ENCODE measurements at regions not wholly inside any gene's neighbourhood (a gene's known extent, or its start where the extent isn't known, plus 50 kb on each side); places are given as distances from the start of the nearest gene placed in this dataset.

DNA sequence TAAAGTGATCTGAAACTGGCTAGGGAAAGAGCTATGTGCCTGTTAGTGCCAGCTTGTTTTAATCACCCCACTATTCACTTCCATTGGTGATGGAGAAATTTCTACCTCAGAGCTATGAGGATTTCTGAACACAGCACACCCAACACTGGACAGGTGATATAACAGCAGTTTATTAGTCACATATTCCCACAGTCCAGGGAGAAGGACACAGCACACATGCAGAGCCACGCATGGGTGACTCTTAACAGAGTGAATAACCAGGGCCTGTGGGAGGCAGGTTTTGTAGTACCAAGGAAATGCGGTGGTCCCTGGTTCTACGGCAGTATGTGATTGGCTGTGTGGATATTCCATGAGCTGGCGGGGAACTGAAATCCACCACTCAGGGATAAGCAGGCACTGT lies 455.1 kb downstream of the BTG1 start:
- Mint-ChIP-seq H3K9me3 (no peaks in the 10 kb centered on the region), H3K4me1 (peaks cover 8% of the 10 kb centered on the region), H3K4me3 (no peak overlapping the region), H3K27ac (no peak overlapping the region), H3K36me3 (no peaks in the 10 kb centered on the region), H3K27me3 (no peaks in the 10 kb centered on the region)
- ATAC-seq (ENCODE audit: low read depth) (no peak), DNase-seq (ENCODE audit: low spot score in 2 of 2) (no peak)

DNA sequence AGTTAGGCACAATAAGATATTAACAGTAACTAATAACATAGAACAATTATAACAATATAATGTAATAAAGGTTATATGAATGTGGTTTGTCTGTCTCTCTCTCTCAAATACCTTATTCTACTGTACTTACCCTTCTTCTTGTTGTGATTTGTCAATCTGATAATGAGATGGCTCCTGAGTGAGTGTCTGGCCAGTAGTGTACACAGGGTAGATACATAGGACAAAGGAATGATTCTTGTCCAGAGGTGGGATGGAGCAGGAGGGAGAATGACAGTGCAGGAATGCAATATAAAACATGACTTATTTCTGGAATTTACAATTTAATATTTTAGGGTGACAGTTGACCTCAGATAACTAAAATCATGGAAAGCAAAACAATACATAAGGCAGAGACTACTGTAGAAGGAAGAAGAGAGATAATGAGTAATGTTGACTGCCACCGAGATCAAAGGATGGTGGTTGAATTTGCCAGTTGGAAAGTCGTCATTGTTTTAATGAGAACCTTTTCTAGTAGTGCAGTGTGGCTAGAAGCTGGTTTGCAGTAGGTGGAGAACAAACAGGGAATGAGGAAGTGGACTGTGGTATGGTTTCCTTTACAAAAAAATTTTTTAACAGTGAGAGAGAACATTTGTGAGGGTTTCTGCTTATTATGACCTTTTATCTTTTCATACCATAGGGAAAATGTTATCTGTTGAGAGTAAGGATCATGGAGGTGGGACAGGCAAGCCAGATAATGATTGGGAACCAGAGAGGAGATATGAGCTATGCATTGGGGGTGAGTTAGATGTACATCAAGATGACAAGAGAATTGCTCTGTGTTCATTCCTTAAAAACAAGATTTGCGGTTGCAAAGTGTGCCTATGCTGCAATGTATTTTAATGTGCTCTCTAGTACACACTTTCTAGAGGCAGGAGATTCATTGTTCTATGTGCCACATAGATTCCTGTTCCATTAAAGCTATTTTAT lies 458.3 kb downstream of the BTG1 start:
- Mint-ChIP-seq H3K4me1 (peaks cover 8% of the 10 kb centered on the region), H3K27me3 (no peaks in the 10 kb centered on the region), H3K4me3 (no peak overlapping the region), H3K36me3 (no peaks in the 10 kb centered on the region), H3K9me3 (no peaks in the 10 kb centered on the region), H3K27ac (no peak overlapping the region)
- peak; percentile 70 for ATAC-seq (ENCODE audit: low read depth)
- DNase-seq (ENCODE audit: low spot score in 2 of 2): no peak

DNA sequence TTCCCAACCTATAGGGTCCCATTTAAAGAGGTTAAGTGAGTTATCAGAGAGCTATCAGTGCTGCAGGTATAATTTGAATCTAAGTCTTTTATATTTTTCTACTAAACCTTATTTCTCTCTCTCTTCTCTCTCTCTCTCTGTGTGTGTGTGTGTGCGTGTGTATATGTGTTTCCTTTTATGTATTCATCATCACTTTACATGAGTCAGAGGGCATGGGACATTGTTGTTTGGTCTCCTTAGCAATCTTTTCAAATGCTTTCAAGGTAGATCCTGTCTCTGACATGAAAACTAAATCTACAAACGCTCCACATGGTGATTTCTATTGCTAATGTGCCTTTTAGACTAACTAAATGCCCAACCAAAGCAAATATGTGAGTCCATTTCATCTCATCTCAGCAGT lies 459.7 kb downstream of the BTG1 start:
- H3K4me1 Mint-ChIP-seq: peaks cover 8% of the 10 kb centered on the region
- H3K4me3 Mint-ChIP-seq: no peak overlapping the region
- no peak overlapping the region for H3K27ac Mint-ChIP-seq
- H3K9me3 Mint-ChIP-seq: no peaks in the 10 kb centered on the region
- DNase-seq (ENCODE audit: low spot score in 2 of 2) (no peak), ATAC-seq (ENCODE audit: low read depth) (no peak)
- H3K27me3 Mint-ChIP-seq: no peaks in the 10 kb centered on the region
- H3K36me3 Mint-ChIP-seq: no peaks in the 10 kb centered on the region

DNA sequence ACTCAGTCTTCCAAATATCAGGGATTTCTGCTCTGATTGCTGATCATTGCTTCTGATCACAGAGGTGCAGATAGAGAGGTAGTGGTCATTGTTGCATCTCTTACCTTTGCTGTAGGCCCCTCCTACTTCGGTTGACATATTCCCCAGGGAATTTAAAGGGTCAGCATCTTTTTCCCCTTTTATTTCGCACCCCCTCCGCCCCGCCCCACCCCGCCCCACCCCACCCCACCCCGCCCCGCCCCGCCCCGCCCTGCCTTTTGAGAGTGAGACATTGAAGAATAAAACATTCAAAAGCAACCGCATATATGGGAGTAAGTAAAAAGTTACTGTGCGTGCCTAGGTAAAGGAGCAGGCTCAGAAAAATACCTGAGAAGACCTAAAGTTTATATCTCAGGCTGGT lies 463.9 kb downstream of the BTG1 start:
- Mint-ChIP-seq H3K27ac (no peak overlapping the region), H3K27me3 (no peaks in the 10 kb centered on the region)

DNA sequence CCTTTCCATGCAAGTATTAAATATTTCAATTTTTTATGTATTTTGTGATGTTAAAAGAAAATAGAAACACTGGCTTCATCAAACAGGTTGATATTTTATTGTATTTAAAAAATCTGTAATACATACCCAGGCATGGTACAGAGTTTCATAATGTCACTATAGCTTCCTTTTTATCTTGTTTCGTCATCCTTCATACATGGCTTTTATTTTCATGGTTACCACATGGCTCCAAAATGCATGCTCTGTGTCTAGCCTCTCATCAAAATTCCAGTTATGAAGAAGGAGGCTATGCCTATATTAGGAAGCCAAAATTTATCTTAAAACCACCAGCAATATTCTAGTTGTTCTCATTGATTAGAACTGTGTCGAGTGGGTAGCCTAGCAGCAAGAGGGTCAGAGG lies 464.8 kb downstream of the BTG1 start:
- H3K4me3 Mint-ChIP-seq: no peak overlapping the region
- no peak overlapping the region for H3K27ac Mint-ChIP-seq
- H3K9me3 Mint-ChIP-seq: no peaks in the 10 kb centered on the region
- no peak for ATAC-seq (ENCODE audit: low read depth)
- no peaks in the 10 kb centered on the region for H3K36me3 Mint-ChIP-seq
- H3K4me1 Mint-ChIP-seq: no peaks in the 10 kb centered on the region
- no peaks in the 10 kb centered on the region for H3K27me3 Mint-ChIP-seq
- no peak for DNase-seq (ENCODE audit: low spot score in 2 of 2)

More for the DNA sequence above, 463.9 kb downstream of the BTG1 start:
- no peak for ATAC-seq (ENCODE audit: low read depth)
- no peaks in the 10 kb centered on the region for H3K9me3 Mint-ChIP-seq
- no peaks in the 10 kb centered on the region for H3K4me1 Mint-ChIP-seq
- H3K4me3 Mint-ChIP-seq: no peak overlapping the region
- DNase-seq (ENCODE audit: low spot score in 2 of 2): no peak
- H3K36me3 Mint-ChIP-seq: no peaks in the 10 kb centered on the region

DNA sequence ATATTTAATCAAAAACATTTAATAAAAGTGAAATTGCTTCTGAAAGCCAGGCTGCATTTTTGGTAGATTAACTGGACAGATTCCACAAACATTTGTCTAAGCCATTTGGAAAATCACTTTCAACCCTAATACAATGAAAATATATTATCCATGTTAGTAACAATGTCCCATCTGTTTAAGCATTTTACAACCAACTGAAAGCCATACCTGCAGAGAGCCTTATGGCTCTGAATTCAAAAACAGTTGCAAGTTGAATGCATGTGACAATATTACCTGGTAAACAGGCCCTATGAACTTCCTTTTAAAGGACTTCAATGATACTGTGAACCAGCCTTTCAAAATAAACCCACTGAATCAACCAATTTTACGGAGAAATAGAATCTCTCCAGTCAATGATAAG lies 468.1 kb downstream of the BTG1 start:
- no peak overlapping the region for H3K4me3 Mint-ChIP-seq
- no peaks in the 10 kb centered on the region for H3K36me3 Mint-ChIP-seq
- no peak overlapping the region for H3K27ac Mint-ChIP-seq
- no peaks in the 10 kb centered on the region for H3K9me3 Mint-ChIP-seq
- H3K27me3 Mint-ChIP-seq: peaks cover 3% of the 10 kb centered on the region
- peaks cover 2% of the 10 kb centered on the region for H3K4me1 Mint-ChIP-seq
- ATAC-seq (ENCODE audit: low read depth) (no peak), DNase-seq (ENCODE audit: low spot score in 2 of 2) (no peak)

DNA sequence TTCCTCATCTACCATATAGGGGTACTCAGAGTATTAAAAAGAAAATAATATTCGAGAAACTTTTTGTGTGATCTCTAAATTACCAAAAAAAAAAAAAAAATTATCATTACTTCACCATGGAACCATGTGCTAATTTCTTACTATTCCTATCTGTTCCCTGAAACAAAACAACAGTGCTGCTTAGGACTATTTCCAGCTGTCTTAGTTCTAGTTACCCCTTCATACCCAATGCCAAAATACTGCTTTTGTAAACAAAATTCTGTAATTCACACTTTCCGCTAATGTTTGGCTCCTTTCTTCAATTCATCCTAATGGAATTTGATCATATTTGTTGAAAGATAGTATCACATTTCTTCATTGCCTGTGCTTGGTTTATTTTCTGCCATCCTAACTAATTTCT lies 470.2 kb downstream of the BTG1 start:
- Mint-ChIP-seq H3K4me3 (no peak overlapping the region), H3K9me3 (no peaks in the 10 kb centered on the region), H3K27ac (no peak overlapping the region), H3K4me1 (peaks cover 2% of the 10 kb centered on the region), H3K36me3 (no peaks in the 10 kb centered on the region), H3K27me3 (peaks cover 4% of the 10 kb centered on the region)
- ATAC-seq (ENCODE audit: low read depth) (no peak), DNase-seq (ENCODE audit: low spot score in 2 of 2) (no peak)

DNA sequence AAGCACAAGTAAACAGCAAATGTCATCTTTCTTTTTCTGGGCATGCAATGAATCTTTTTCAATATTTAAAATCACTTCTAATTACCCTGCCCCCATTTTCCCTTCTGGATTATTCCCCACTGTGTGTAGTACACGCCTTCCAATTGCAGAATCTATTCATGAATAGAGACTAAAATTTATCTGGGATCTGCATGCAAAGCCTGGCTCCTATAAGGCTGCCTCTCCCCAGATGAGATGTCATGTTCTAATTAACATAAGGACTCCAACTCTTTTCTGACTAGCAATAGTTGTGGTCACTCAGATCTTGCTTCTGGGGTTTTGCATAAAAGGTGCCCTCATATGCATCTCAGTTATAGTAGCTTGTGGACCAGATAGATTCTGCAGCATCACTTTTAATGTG lies 473.5 kb downstream of the BTG1 start:
- no peak for ATAC-seq (ENCODE audit: low read depth)
- Mint-ChIP-seq H3K4me1 (peaks cover 2% of the 10 kb centered on the region), H3K27ac (no peak overlapping the region), H3K36me3 (no peaks in the 10 kb centered on the region), H3K9me3 (peaks cover 2% of the 10 kb centered on the region), H3K27me3 (peaks cover 4% of the 10 kb centered on the region), H3K4me3 (no peak overlapping the region)
- no peak for DNase-seq (ENCODE audit: low spot score in 2 of 2)

DNA sequence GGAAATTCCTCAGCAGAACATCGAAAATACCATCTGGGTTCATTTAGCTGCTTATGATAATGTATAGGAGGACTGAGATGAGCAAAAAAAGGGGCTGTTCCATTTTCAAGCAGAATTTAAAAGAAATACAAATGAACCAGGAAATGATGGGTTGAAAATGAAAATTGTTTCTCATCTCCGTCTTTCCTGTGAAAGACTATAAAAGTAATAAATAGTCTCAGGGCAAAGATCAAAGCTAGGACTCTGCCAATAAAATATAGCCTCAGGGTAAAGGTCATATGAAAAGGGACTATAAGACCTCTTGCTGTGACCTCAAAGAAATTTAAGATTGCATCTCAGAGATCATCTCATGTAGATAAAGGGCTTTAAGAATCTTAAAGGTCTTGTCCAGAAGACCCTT lies 478.0 kb downstream of the BTG1 start:
- no peak for ATAC-seq (ENCODE audit: low read depth)
- no peaks in the 10 kb centered on the region for H3K36me3 Mint-ChIP-seq
- no peak overlapping the region for H3K4me3 Mint-ChIP-seq
- no peaks in the 10 kb centered on the region for H3K4me1 Mint-ChIP-seq
- H3K9me3 Mint-ChIP-seq: peaks cover 2% of the 10 kb centered on the region
- no peak for DNase-seq (ENCODE audit: low spot score in 2 of 2)
- no peak overlapping the region for H3K27ac Mint-ChIP-seq
- H3K27me3 Mint-ChIP-seq: peaks cover 2% of the 10 kb centered on the region

DNA sequence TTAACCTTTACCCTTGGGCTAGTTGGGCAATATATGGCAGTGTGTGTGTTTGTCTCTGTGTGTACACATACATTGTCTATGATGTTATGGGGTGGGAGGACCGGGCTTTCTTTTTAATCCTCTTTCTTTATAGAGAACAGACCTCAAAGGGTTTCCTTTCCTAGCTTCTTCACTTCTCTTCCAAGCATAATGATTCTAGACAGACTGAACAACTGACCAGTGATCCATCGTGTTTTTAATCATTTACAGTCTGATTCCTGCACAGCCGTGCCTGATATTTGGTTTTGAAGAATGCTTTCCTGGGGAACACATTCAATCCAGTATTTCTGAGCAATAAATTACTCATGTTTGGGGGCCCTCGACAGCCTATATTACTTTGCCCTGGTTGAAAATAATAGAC lies 481.1 kb upstream of the DCN start:
- DNase-seq (ENCODE audit: low spot score in 2 of 2) (no peak), ATAC-seq (ENCODE audit: low read depth) (no peak)
- Mint-ChIP-seq H3K36me3 (no peaks in the 10 kb centered on the region), H3K4me1 (no peaks in the 10 kb centered on the region), H3K27ac (no peak overlapping the region), H3K4me3 (no peak overlapping the region), H3K9me3 (peaks cover 1% of the 10 kb centered on the region), H3K27me3 (no peaks in the 10 kb centered on the region)

DNA sequence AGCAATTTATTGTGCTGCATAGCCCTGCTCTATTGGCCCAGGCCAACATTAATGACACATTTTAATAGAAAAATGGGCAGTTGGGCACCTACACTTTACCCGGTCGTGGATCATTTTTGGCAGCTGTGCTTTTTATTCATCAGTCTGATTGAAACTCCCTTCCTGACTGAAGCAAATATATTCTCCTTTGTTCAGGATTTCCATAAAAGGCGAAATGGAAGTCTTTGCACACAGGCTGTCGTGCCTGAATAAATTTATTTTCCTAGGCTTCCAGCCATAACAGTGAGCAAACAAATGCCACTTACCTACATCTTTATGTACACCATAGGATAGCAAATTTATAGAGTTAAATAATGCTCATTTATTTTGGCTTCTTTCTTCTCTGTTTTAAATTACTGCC lies 480.7 kb upstream of the DCN start:
- Mint-ChIP-seq H3K27me3 (no peaks in the 10 kb centered on the region), H3K4me3 (no peak overlapping the region), H3K9me3 (no peaks in the 10 kb centered on the region), H3K27ac (no peak overlapping the region), H3K4me1 (no peaks in the 10 kb centered on the region), H3K36me3 (no peaks in the 10 kb centered on the region)
- DNase-seq (ENCODE audit: low spot score in 2 of 2) (no peak), ATAC-seq (ENCODE audit: low read depth) (no peak)

DNA sequence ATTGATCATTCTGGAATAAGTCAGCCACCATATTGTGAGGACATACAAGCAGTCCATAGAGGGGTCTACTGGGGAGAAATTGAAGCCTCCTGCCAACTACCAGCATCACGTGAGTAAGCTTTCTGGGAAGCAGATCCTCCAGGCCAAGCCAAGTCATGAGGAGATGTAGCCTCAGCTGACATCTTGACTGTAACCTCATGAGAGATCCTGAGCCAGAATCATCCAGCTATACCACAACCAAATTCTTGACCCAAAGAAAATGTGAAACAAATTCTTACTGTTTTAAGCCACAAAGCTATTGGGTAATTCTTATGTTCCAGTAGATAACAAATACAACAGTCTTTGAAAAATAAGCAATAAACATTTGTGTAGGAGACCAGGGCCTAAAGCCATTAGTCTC lies 479.4 kb upstream of the DCN start:
- Mint-ChIP-seq H3K4me3 (no peak overlapping the region), H3K27me3 (no peaks in the 10 kb centered on the region), H3K4me1 (peaks cover 3% of the 10 kb centered on the region), H3K27ac (no peak overlapping the region), H3K36me3 (no peaks in the 10 kb centered on the region), H3K9me3 (no peaks in the 10 kb centered on the region)
- ATAC-seq (ENCODE audit: low read depth): no peak
- DNase-seq (ENCODE audit: low spot score in 2 of 2): no peak

DNA sequence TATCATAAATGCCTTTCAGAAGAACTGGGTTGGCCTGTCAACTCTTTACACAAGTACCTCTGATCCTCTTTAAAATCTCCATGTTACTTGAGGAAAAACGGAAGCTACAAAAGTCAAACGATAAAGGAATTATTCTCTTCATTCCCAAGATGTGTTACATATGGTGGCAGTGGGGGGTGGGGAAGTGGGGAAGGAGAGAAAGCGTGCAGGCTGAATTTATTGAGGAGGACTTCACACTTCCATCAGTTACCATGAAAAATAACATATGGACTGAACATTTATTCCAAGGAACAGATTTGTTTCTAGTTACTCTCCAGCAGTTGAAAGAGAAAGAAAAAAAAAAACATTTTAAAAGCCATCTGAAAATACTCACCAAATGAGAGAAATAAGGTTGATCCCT lies 474.4 kb upstream of the DCN start:
- ATAC-seq (ENCODE audit: low read depth) (no peak), DNase-seq (ENCODE audit: low spot score in 2 of 2) (no peak)
- Mint-ChIP-seq H3K27me3 (no peaks in the 10 kb centered on the region), H3K9me3 (no peaks in the 10 kb centered on the region), H3K4me3 (no peak overlapping the region), H3K36me3 (no peaks in the 10 kb centered on the region), H3K27ac (no peak overlapping the region), H3K4me1 (peaks cover 3% of the 10 kb centered on the region)

DNA sequence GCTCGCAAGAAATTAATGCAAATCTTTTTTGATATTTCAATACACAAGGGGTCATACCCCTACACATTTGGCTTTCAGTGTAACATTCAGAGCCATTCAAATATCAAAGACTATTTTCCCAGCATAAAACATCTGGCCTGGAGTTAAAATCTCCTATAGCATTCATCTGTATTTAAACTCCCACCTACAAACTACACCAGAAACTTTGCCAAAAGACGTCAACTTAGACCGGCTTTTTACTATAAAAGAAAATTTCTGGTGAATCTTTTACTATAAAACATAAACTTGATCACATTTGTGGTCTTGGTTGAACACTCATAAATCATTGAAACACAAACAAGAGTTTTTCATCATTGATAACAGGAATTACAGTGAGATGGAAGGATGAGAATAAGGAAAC lies 473.3 kb upstream of the DCN start:
- H3K9me3 Mint-ChIP-seq: no peaks in the 10 kb centered on the region
- no peak overlapping the region for H3K27ac Mint-ChIP-seq
- no peaks in the 10 kb centered on the region for H3K36me3 Mint-ChIP-seq
- H3K27me3 Mint-ChIP-seq: no peaks in the 10 kb centered on the region
- peaks cover 3% of the 10 kb centered on the region for H3K4me1 Mint-ChIP-seq
- ATAC-seq (ENCODE audit: low read depth): no peak
- DNase-seq (ENCODE audit: low spot score in 2 of 2): no peak
- H3K4me3 Mint-ChIP-seq: no peak overlapping the region

DNA sequence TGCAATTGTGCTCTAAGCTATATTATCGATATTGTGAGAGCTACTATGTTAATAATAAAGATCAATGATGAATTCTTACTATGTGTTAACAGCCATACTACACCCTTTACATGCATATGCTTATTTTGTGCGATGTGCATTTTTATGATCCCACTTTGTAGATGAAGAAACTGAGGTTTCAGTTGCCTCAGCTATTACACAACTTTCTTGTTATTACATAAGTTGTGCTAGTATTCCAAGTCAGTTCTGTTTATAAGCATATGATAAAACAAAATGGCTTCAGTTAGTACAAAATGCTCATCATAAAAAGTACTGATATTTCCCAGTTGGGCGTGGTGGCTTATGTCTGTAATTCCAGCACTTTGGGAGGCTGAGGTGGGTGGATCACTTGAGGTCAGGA lies 471.5 kb upstream of the DCN start:
- Mint-ChIP-seq H3K27ac (no peak overlapping the region), H3K9me3 (no peaks in the 10 kb centered on the region), H3K4me1 (peaks cover 3% of the 10 kb centered on the region), H3K4me3 (no peak overlapping the region), H3K27me3 (no peaks in the 10 kb centered on the region), H3K36me3 (no peaks in the 10 kb centered on the region)
- DNase-seq (ENCODE audit: low spot score in 2 of 2): no peak
- ATAC-seq (ENCODE audit: low read depth): no peak
